HG03565 (cell line): ENCODE measurements at regions not wholly inside any gene's neighbourhood (a gene's known extent, or its start where the extent isn't known, plus 50 kb on each side); places are given as distances from the start of the nearest gene placed in this dataset.

Experiments used
- ATAC-seq: cut with Tn5 transposase; IDR thresholded peaks from one replicate; pipeline ENCODE4 v1.9.1; 2021; ENCODE audit warnings: mild to moderate bottlenecking, moderate library complexity; ENCODE audit not compliant: unreplicated experiment

- ATAC-seq, result no peak
Observed at GRCh38 chr9:129490583-129491486, 130.1 kb downstream of the C9orf50 start.

GRCh38 chr9:129489838-129490582 lies 130.9 kb downstream of the C9orf50 start:
- ATAC-seq, result no peak

- no peak for ATAC-seq
Observed at GRCh38 chr9:129487658-129488483, 133.0 kb downstream of the C9orf50 start.

- ATAC-seq, result no peak
Observed at GRCh38 chr9:129486756-129487657, 133.9 kb downstream of the C9orf50 start.

GRCh38 chr9:129485145-129485774 lies 135.6 kb downstream of the C9orf50 start:
- no peak for ATAC-seq

GRCh38 chr9:129484352-129485000 lies 136.4 kb downstream of the C9orf50 start:
- ATAC-seq, result no peak

- no peak for ATAC-seq
Observed at GRCh38 chr9:129483415-129484351, 137.2 kb downstream of the C9orf50 start.

GRCh38 chr9:129482521-129483414 lies 138.1 kb downstream of the C9orf50 start:
- ATAC-seq, result no peak

GRCh38 chr9:129481810-129482511 lies 138.9 kb downstream of the C9orf50 start:
- ATAC-seq, result no peak

GRCh38 chr9:129481424-129481809 lies 139.5 kb downstream of the C9orf50 start:
- no peak for ATAC-seq

- no peak for ATAC-seq
Observed at GRCh38 chr9:129480745-129481144, 140.2 kb downstream of the C9orf50 start.

GRCh38 chr9:129480227-129480626 lies 140.7 kb downstream of the C9orf50 start:
- no peak for ATAC-seq

GRCh38 chr9:129479631-129480011 lies 141.3 kb downstream of the C9orf50 start:
- no peak for ATAC-seq

- ATAC-seq, result no peak
Observed at GRCh38 chr9:129478961-129479630, 141.8 kb downstream of the C9orf50 start.

- ATAC-seq, result no peak
Observed at GRCh38 chr9:129478461-129478860, 142.4 kb downstream of the C9orf50 start.
